ENCODE measurements at regions not wholly inside any gene's neighbourhood (a gene's known extent, or its start where the extent isn't known, plus 50 kb on each side); places are given as distances from the start of the nearest gene placed in this dataset.

GRCh38 chr13:76672420-76672819, 213.8 kb downstream of the KCTD12 start:
- TF ChIP-seq FOXA1 (IDR thresholded peaks at IDR 0.05), result no peak
- no peak for TF ChIP-seq FOXM1 (IDR thresholded peaks at IDR 0.05; ENCODE audit: borderline replicate concordance)
- no peak for TF ChIP-seq ELF4 (IDR thresholded peaks at IDR 0.05)
- no peak for TF ChIP-seq NFRKB (IDR thresholded peaks at IDR 0.05)
- no peak for TF ChIP-seq BHLHE40 (IDR thresholded peaks at IDR 0.05; ENCODE audit: borderline replicate concordance)

Measured in HEK293T (cell line).